ENCODE measurements at regions not wholly inside any gene's neighbourhood (a gene's known extent, or its start where the extent isn't known, plus 50 kb on each side); places are given as distances from the start of the nearest gene placed in this dataset.

- H3K36me3 ChIP-seq: no peaks in the 10 kb centered on the region
- no peaks in the 10 kb centered on the region for H3K27me3 ChIP-seq
- no peak overlapping the region for H2AFZ ChIP-seq (replicated peaks)
- Mint-ChIP-seq H3K27ac (no peak overlapping the region), H3K4me3 (no peak overlapping the region), H3K4me1 (no peaks in the 10 kb centered on the region), H3K27me3 (ENCODE audit: insufficient read depth, low read depth) (no peaks in the 10 kb centered on the region), H3K36me3 (no peaks in the 10 kb centered on the region), H3K9me3 (no peaks in the 10 kb centered on the region)
- peaks cover 2% of the 10 kb centered on the region for H3K4me1 ChIP-seq
- DNase-seq (ENCODE audit: low spot score): no peak
- no peaks in the 10 kb centered on the region for H3K9me3 ChIP-seq (ENCODE audit: low read depth)
- H3F3A ChIP-seq (ENCODE audit: low read depth): no peaks in the 10 kb centered on the region
- H4K20me1 ChIP-seq (ENCODE audit: low read depth): no peaks in the 10 kb centered on the region
- H3K4me2 ChIP-seq: no peak overlapping the region
- H3K27ac ChIP-seq: no peak overlapping the region
- H3K79me2 ChIP-seq (ENCODE audit: low read depth): no peaks in the 10 kb centered on the region
- TF ChIP-seq, protein P1, sequence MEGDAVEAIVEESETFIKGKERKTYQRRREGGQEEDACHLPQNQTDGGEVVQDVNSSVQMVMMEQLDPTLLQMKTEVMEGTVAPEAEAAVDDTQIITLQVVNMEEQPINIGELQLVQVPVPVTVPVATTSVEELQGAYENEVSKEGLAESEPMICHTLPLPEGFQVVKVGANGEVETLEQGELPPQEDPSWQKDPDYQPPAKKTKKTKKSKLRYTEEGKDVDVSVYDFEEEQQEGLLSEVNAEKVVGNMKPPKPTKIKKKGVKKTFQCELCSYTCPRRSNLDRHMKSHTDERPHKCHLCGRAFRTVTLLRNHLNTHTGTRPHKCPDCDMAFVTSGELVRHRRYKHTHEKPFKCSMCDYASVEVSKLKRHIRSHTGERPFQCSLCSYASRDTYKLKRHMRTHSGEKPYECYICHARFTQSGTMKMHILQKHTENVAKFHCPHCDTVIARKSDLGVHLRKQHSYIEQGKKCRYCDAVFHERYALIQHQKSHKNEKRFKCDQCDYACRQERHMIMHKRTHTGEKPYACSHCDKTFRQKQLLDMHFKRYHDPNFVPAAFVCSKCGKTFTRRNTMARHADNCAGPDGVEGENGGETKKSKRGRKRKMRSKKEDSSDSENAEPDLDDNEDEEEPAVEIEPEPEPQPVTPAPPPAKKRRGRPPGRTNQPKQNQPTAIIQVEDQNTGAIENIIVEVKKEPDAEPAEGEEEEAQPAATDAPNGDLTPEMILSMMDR (IDR thresholded peaks at IDR 0.05): no peak
- TF ChIP-seq EZH2 (IDR thresholded peaks at IDR 0.05) (no peak), EZH2phosphoT487 (IDR thresholded peaks at IDR 0.05) (no peak)
- no peak overlapping the region for H3K4me3 ChIP-seq
- H3K9ac ChIP-seq: no peak overlapping the region
Measured at GRCh38 chr21:28823429-28823828, 169.2 kb downstream of the LTN1 start.

DNA sequence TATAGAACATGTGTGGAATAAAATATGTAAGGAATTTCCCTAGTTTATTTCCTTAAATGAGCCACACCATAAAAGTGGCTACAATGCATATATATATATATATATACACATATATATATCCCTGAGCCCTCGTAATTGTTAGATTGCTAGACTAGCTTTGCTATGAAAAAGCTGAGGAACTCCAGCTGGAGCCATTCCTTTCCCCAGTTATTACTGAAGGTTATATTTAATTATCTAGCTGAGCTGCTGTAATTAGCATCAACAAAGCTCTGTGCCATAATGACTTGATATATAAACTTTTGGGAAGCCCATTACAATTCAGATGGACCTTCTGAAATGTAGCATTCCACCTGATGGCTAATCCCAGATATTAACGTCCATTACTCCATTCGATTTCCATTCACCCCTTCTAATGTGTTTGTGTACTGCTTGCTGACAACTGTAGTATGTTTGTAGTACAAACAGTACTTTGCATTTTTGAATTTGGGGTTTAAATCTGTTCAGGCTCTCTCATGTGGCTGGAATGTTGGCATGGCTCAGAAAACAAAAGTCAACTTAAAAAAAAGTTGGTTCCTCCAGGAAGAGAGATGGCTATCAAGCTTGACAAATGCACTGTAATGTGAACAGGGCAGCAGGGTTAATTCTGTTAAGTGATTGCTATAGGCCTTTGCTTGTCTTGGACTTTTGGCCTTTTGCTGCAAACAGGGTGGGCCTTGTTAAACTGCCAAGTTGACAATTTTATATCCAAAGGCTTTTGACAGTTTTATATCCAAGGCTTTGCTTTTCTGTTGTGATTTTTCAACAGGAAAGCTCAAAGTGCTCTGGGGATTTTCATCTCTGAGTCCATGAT lies 170.0 kb downstream of the LTN1 start:
- Histone ChIP-seq H4K20me1 (ENCODE audit: low read depth) (no peaks in the 10 kb centered on the region), H3F3A (ENCODE audit: low read depth) (no peaks in the 10 kb centered on the region), H3K4me1 (peaks cover 2% of the 10 kb centered on the region), H3K4me3 (no peak overlapping the region), H3K9ac (no peak overlapping the region), H3K27ac (no peak overlapping the region), H3K27me3 (no peaks in the 10 kb centered on the region), H2AFZ (replicated peaks) (no peak overlapping the region), H3K4me2 (no peak overlapping the region), H3K36me3 (no peaks in the 10 kb centered on the region), H3K79me2 (ENCODE audit: low read depth) (no peaks in the 10 kb centered on the region), H3K9me3 (ENCODE audit: low read depth) (no peaks in the 10 kb centered on the region)
- H3K9me3 Mint-ChIP-seq: no peaks in the 10 kb centered on the region
- H3K4me3 Mint-ChIP-seq: no peak overlapping the region
- H3K27ac Mint-ChIP-seq: no peak overlapping the region
- TF ChIP-seq EZH2phosphoT487 (IDR thresholded peaks at IDR 0.05) (no peak), EZH2 (IDR thresholded peaks at IDR 0.05) (no peak)
- TF ChIP-seq, protein P1 (IDR thresholded peaks at IDR 0.05): no peak
- no peaks in the 10 kb centered on the region for H3K4me1 Mint-ChIP-seq
- H3K27me3 Mint-ChIP-seq (ENCODE audit: insufficient read depth, low read depth): no peaks in the 10 kb centered on the region
- no peak for DNase-seq (ENCODE audit: low spot score)
- H3K36me3 Mint-ChIP-seq: no peaks in the 10 kb centered on the region

- Histone ChIP-seq H3K27ac (no peak overlapping the region), H3K4me3 (no peak overlapping the region), H4K20me1 (ENCODE audit: low read depth) (no peaks in the 10 kb centered on the region), H3K4me2 (no peak overlapping the region), H3K9me3 (ENCODE audit: low read depth) (no peaks in the 10 kb centered on the region), H3K79me2 (ENCODE audit: low read depth) (no peaks in the 10 kb centered on the region), H3F3A (ENCODE audit: low read depth) (no peaks in the 10 kb centered on the region), H3K27me3 (no peaks in the 10 kb centered on the region), H3K4me1 (peaks cover 2% of the 10 kb centered on the region), H2AFZ (replicated peaks) (no peak overlapping the region), H3K9ac (no peak overlapping the region), H3K36me3 (no peaks in the 10 kb centered on the region)
- no peaks in the 10 kb centered on the region for H3K36me3 Mint-ChIP-seq
- H3K27ac Mint-ChIP-seq: no peak overlapping the region
- H3K4me3 Mint-ChIP-seq: no peak overlapping the region
- TF ChIP-seq, protein P1 (IDR thresholded peaks at IDR 0.05): no peak
- TF ChIP-seq EZH2 (IDR thresholded peaks at IDR 0.05) (no peak), EZH2phosphoT487 (IDR thresholded peaks at IDR 0.05) (no peak)
- DNase-seq (ENCODE audit: low spot score): no peak
- no peaks in the 10 kb centered on the region for H3K27me3 Mint-ChIP-seq (ENCODE audit: insufficient read depth, low read depth)
- H3K4me1 Mint-ChIP-seq: no peaks in the 10 kb centered on the region
- no peaks in the 10 kb centered on the region for H3K9me3 Mint-ChIP-seq
Measured at GRCh38 chr21:28822123-28822399, 170.6 kb downstream of the LTN1 start.
